Fibroblast of lung (primary cell): ENCODE measurements at regions not wholly inside any gene's neighbourhood (a gene's known extent, or its start where the extent isn't known, plus 50 kb on each side); places are given as distances from the start of the nearest gene placed in this dataset.
A peak's percentile ranks its signal among the peaks of the same experiment; 100 is the strongest.

Source experiments
- DNase-seq, 2 donors: peaks; one replicate each; pipeline versions ENCODE4 v3.0.0 to v3.0.0-alpha.2; 2010; ENCODE audit warnings: low read depth in 2 of 2
- H2AFZ ChIP-seq: 2 replicates; pipeline ENCODE4 v1.5.1; 2012; ENCODE audit warnings: low read length, control low read depth, inconsistent platforms
- H3K27ac ChIP-seq: 2 replicates; pipeline ENCODE4 v1.5.1; 2011; ENCODE audit warnings: low read length, control low read depth; ENCODE audit not compliant: insufficient read depth
- H3K27me3 ChIP-seq: 2 replicates; pipeline ENCODE4 v1.5.1; 2011; ENCODE audit warnings: mild to moderate bottlenecking, low read length; ENCODE audit not compliant: control insufficient read depth, insufficient read depth
- H3K36me3 ChIP-seq: 2 replicates; pipeline ENCODE4 v1.5.1; 2011; ENCODE audit warnings: low read length; ENCODE audit not compliant: control insufficient read depth, insufficient read depth
- H3K4me1 ChIP-seq: 2 replicates; pipeline ENCODE4 v1.5.1; 2011; ENCODE audit warnings: low read length; ENCODE audit not compliant: control insufficient read depth, insufficient read depth; ENCODE audit errors: extremely low read depth
- H3K4me2 ChIP-seq: 2 replicates; pipeline ENCODE4 v1.5.1; 2011; ENCODE audit warnings: low read length, control low read depth; ENCODE audit not compliant: insufficient read depth; ENCODE audit errors: extremely low read depth
- H3K4me3 ChIP-seq, 4 experiments: fragments of 200-600 bp in 1 of 4; sonication (generic) in 1 of 4; replicated peaks in 1 of 4; 2 replicates each; pipeline ENCODE4 v1.5.1; 2011 to 2016; ENCODE audit warnings: low read length in 4 of 4, low read depth in 3 of 4, mild to moderate bottlenecking in 3 of 4, control low read depth in 2 of 4, inconsistent platforms in 1 of 4, mixed read lengths in 1 of 4; ENCODE audit not compliant: insufficient read depth in 1 of 4; ENCODE audit errors: control extremely low read depth in 1 of 4
- H3K79me2 ChIP-seq: 2 replicates; pipeline ENCODE4 v1.5.1; 2012; ENCODE audit warnings: mild to moderate bottlenecking, low read length, inconsistent platforms; ENCODE audit not compliant: control insufficient read depth, insufficient read depth
- H3K9ac ChIP-seq: 2 replicates; pipeline ENCODE4 v1.5.1; 2011; ENCODE audit warnings: mild to moderate bottlenecking, low read length, control low read depth; ENCODE audit not compliant: insufficient read depth
- H3K9me3 ChIP-seq: 2 replicates; pipeline ENCODE4 v1.5.1; 2012; ENCODE audit warnings: low read depth, low read length; ENCODE audit not compliant: control insufficient read depth, insufficient read depth
- H4K20me1 ChIP-seq: 2 replicates; pipeline ENCODE4 v1.5.1; 2011; ENCODE audit warnings: low read length; ENCODE audit not compliant: control insufficient read depth, insufficient read depth; ENCODE audit errors: extremely low read depth
- EZH2 ChIP-seq: IDR thresholded peaks from 2 replicates; pipeline ENCODE4 v1.5.1; 2012; ENCODE audit warnings: low read length, control low read depth, mild to moderate bottlenecking; ENCODE audit errors: missing control alignments
- TF ChIP-seq, protein P1 (sequence below), 2 donors: IDR thresholded peaks in 1 of 2; conservative IDR thresholded peaks in 1 of 2; 1 replicate in 1 of 2; 2 replicates in 1 of 2; pipeline ENCODE4 v1.5.1; 2011 to 2012; ENCODE audit warnings: low read length in 2 of 2, control low read depth in 1 of 2, inconsistent platforms in 1 of 2, low read depth in 1 of 2, mild to moderate bottlenecking in 1 of 2

DNA sequence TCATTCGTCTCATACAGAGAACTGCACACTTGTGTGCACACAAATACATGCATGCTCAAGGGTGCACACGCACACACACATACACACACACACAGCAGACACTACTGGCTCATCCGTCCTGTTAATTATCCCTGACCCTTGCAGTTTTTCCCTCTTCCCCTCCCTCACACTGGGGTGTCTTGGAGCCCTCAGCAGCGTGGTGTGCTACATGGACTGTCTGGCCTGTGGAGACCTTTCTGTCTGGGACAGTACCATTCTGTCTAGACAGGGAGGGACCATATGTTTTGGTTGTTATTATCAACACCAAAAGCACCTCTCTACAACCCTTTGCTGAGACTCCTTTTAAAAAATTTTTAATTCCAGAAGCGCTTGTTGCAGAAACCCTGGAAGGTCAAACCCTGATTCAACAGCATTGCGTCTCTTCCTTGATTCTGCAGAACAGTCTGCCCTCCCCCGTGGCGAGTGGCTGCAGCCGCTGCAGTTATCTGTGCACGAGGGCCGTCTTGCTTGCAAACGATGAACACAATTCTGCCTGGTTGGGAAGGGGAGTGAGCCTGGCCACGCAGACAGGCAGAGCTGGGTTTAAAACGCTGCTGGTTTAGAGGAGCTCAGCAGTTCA lies 374.0 kb downstream of the IRS2 start:
- DNase-seq: peak; percentile 36 to 76
- TF ChIP-seq, protein P1, sequence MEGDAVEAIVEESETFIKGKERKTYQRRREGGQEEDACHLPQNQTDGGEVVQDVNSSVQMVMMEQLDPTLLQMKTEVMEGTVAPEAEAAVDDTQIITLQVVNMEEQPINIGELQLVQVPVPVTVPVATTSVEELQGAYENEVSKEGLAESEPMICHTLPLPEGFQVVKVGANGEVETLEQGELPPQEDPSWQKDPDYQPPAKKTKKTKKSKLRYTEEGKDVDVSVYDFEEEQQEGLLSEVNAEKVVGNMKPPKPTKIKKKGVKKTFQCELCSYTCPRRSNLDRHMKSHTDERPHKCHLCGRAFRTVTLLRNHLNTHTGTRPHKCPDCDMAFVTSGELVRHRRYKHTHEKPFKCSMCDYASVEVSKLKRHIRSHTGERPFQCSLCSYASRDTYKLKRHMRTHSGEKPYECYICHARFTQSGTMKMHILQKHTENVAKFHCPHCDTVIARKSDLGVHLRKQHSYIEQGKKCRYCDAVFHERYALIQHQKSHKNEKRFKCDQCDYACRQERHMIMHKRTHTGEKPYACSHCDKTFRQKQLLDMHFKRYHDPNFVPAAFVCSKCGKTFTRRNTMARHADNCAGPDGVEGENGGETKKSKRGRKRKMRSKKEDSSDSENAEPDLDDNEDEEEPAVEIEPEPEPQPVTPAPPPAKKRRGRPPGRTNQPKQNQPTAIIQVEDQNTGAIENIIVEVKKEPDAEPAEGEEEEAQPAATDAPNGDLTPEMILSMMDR (conservative IDR thresholded peaks at IDR 0.05 in 1 of 2, IDR thresholded peaks at IDR 0.05 in 1 of 2; ENCODE audit: low read depth in 1 of 2, low read length in 2 of 2): no peak
- no peak for TF ChIP-seq EZH2
- Histone ChIP-seq H3K4me2 (no peak overlapping the region), H2AFZ (no peak overlapping the region), H3K9ac (no peak overlapping the region), H3K36me3 (no peaks in the 10 kb centered on the region), H3K27me3 (no peaks in the 10 kb centered on the region), H3K79me2 (no peaks in the 10 kb centered on the region), H3K9me3 (no peaks in the 10 kb centered on the region), H3K27ac (no peak overlapping the region), H4K20me1 (no peaks in the 10 kb centered on the region), H3K4me1 (no peaks in the 10 kb centered on the region), H3K4me3 (no peak overlapping the region)

DNA sequence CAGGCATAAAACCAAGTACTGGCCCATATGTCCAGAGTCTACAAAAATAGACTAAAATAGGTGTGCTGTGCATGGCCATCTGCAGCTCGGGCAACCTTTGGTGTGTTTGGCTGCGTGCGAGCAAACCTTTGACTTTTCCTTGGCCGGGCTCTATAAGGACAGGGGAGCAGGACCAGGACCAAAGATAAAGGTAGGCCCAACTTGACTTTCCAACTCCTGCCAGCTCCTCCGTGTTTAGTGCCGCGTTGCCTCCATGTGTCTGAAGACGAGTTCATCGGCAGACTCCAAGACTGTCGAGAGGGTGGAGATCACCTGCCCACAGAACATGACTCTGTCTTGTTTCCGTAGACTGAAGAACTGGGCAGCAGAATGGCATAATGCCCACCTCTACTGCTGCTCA lies 375.5 kb downstream of the IRS2 start:
- no peaks in the 10 kb centered on the region for H3K27me3 ChIP-seq

DNA sequence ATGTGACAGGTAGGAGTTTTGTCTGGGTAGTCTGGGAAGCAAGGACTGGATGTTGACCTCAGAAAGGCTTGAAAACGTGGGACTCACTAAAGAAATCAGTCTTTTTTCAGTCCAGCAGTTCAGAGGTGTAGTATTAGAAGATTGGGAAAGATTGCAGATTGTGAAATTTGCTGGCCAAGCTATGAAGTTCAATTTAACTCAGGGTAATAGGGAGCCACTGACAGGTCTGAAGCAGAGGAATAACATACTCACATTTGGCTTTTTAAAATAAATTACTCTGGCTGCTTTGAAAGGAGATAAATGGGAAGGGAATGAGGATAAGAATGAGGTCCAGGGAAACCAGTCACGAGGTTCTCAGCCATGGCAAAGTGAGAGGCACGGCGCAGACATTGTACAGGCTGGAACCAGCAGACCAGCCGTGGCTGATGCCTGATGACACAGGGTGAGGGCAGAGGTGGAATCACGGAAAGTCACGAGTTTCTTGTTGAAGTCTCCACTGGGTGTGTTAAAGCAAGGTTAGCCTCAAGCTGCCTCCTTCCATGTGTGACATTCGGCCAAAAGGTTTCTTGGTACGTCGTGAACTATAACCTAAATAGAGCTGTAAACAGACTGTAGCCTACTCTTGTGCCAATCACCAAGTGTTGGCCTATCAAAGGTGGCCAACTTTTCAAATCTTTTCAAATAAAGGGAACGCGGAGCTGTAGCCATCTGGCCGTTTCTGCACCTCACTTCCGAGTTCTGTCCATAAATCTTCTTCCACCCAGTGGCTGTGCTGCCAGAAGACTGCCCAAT lies 377.6 kb downstream of the IRS2 start:
- Histone ChIP-seq H3K27ac (no peak overlapping the region), H3K4me2 (no peak overlapping the region), H3K4me3 (no peak overlapping the region), H3K36me3 (no peaks in the 10 kb centered on the region), H3K9ac (no peak overlapping the region), H4K20me1 (no peaks in the 10 kb centered on the region), H2AFZ (no peak overlapping the region), H3K79me2 (no peaks in the 10 kb centered on the region), H3K4me1 (no peaks in the 10 kb centered on the region), H3K27me3 (no peaks in the 10 kb centered on the region), H3K9me3 (no peaks in the 10 kb centered on the region)
- DNase-seq: peak in 1 of 2 donors; percentile 38
- TF ChIP-seq, protein P1 (conservative IDR thresholded peaks at IDR 0.05 in 1 of 2, IDR thresholded peaks at IDR 0.05 in 1 of 2; ENCODE audit: low read depth in 1 of 2, low read length in 2 of 2): no peak
- no peak for TF ChIP-seq EZH2

More for the DNA sequence above, 375.5 kb downstream of the IRS2 start:
- Histone ChIP-seq H3K4me1 (no peaks in the 10 kb centered on the region), H3K9me3 (no peaks in the 10 kb centered on the region), H3K9ac (no peak overlapping the region), H3K4me2 (no peak overlapping the region), H3K79me2 (no peaks in the 10 kb centered on the region), H3K36me3 (no peaks in the 10 kb centered on the region), H2AFZ (no peak overlapping the region), H3K27ac (no peak overlapping the region), H3K4me3 (no peak overlapping the region), H4K20me1 (no peaks in the 10 kb centered on the region)
- TF ChIP-seq, protein P1 (conservative IDR thresholded peaks at IDR 0.05 in 1 of 2, IDR thresholded peaks at IDR 0.05 in 1 of 2; ENCODE audit: low read depth in 1 of 2, low read length in 2 of 2): no peak
- TF ChIP-seq EZH2: no peak
- DNase-seq: no peak
